A673 (cell line): ENCODE measurements at regions not wholly inside any gene's neighbourhood (a gene's known extent, or its start where the extent isn't known, plus 50 kb on each side); places are given as distances from the start of the nearest gene placed in this dataset.

ENCODE experiments used
- BruUV-seq: library from RNA; stranded (reverse); fragments of 400-500 nt; replicated peaks from 2 replicates; lab custom pipeline; 2021; lab: Mats Ljungman, UMichigan
- CTCF ChIA-PET: fragments of 300-600 bp; sonication (Branson Sonifier 250); formaldehyde crosslinking; loops from one replicate; lab custom pipeline; 2022; ENCODE audit warnings: antibody characterized with exemption; lab: Charles Lee
- POLR2A ChIA-PET: fragments of 300-600 bp; sonication (Branson Sonifier 250); formaldehyde crosslinking; loops from one replicate; lab custom pipeline; 2022; ENCODE audit warnings: antibody characterized with exemption; ENCODE audit not compliant: low non-redundant PET; lab: Charles Lee
- DNase-seq: peaks from one replicate; pipeline ENCODE4 v3.0.0-alpha.2; 2015; ENCODE audit warnings: low spot score
- H3K27ac ChIP-seq: fragments of 200-600 bp; sonication (generic); 2 replicates; pipeline ENCODE4 v1.5.1; 2016; ENCODE audit warnings: mixed run types, low read depth, mild to moderate bottlenecking, mixed read lengths, antibody characterized with exemption, low read length; ENCODE audit not compliant: poor library complexity, severe bottlenecking
- H3K27me3 ChIP-seq: fragments of 200-600 bp; sonication (generic); replicated peaks from 2 replicates; pipeline ENCODE4 v1.6.1; 2017; ENCODE audit warnings: mixed run types, low read depth, mild to moderate bottlenecking, mixed read lengths, antibody characterized with exemption, low read length; ENCODE audit not compliant: insufficient read depth, poor library complexity
- H3K36me3 ChIP-seq: fragments of 200-600 bp; sonication (generic); 2 replicates; pipeline ENCODE4 v1.6.1; 2016; ENCODE audit warnings: mixed run types, mild to moderate bottlenecking, mixed read lengths, antibody characterized with exemption, low read length; ENCODE audit not compliant: insufficient read depth, poor library complexity, severe bottlenecking
- H3K4me1 ChIP-seq: fragments of 200-600 bp; sonication (generic); 2 replicates; pipeline ENCODE4 v1.6.1; 2017; ENCODE audit warnings: mixed run types, mild to moderate bottlenecking, mixed read lengths, antibody characterized with exemption, low read length; ENCODE audit not compliant: insufficient read depth, poor library complexity, severe bottlenecking
- H3K4me3 ChIP-seq: fragments of 200-600 bp; sonication (generic); 2 replicates; pipeline ENCODE4 v1.5.1; 2016; ENCODE audit warnings: low read depth, mixed run types, mild to moderate bottlenecking, mixed read lengths, low read length; ENCODE audit not compliant: poor library complexity, severe bottlenecking
- H3K9me3 ChIP-seq: fragments of 200-600 bp; sonication (generic); 2 replicates; pipeline ENCODE4 v1.6.1; 2016; ENCODE audit warnings: mixed run types, low read depth, mild to moderate bottlenecking, mixed read lengths, antibody characterized with exemption, low read length; ENCODE audit not compliant: poor library complexity, severe bottlenecking
- EZH2 ChIP-seq: fragments of 200-600 bp; sonication (generic); IDR thresholded peaks from 2 replicates; pipeline ENCODE4 v1.6.1; 2017; ENCODE audit warnings: borderline replicate concordance, low read depth, mild to moderate bottlenecking, mixed read lengths, antibody characterized with exemption, low read length; ENCODE audit not compliant: poor library complexity, severe bottlenecking
- intact Hi-C: fragments of 100-400 bp; cut with micrococcal nuclease; formaldehyde crosslinking; loops from one replicate; pipeline ENCODE4 v1.10.0; 2022; ENCODE audit not compliant: unreplicated experiment
- TF ChIP-seq, protein P1 (sequence below): fragments of 300-800, 200-600 bp; sonication (generic); conservative IDR thresholded peaks from 2 replicates; pipeline ENCODE4 v1.5.1; 2017; ENCODE audit warnings: low read depth, mild to moderate bottlenecking, antibody characterized with exemption, low read length, moderate library complexity, mixed read lengths

DNA sequence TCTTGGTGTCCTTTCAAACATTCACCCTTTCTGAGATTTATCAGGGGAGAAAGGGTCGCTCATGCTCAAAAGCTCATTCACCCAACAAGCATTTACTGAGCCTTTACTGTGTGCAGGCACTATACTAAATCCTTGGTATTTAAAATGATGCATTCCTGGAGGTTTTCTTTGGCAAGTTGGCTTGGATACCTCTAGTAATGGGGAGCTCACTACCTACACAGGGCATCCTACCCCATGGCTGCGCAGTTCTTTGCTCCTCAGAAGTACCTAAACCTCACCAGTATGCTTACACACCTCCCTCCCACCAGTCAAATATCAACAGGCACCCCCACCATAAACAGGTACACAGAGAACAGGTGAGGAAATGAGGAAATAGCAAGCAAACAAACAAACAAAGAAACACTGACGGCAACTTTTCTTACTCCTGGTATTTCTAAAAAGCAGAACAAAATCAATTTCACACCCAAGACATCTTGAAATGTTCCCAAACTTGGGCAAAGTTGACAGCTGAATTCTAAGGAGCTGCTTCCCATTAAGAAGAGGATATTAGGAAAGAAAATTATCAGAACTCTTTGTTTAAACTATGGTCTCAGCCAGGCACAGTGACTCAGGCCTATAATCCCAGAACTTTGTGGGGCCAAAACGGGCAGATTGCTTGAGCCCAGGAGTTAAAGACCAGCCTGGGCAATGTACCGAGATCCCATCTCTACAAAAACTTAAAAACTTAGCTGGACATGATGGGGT is 104.8 kb downstream of the PSMG1 start:
- Histone ChIP-seq H3K36me3 (no peaks in the 10 kb centered on the region), H3K4me3 (no peak overlapping the region), H3K27ac (no peak overlapping the region), H3K9me3 (no peaks in the 10 kb centered on the region), H3K4me1 (no peaks in the 10 kb centered on the region), H3K27me3 (peaks cover 16% of the 10 kb centered on the region)
- POLR2A ChIA-PET, result no interaction called here
- TF ChIP-seq, protein P1, sequence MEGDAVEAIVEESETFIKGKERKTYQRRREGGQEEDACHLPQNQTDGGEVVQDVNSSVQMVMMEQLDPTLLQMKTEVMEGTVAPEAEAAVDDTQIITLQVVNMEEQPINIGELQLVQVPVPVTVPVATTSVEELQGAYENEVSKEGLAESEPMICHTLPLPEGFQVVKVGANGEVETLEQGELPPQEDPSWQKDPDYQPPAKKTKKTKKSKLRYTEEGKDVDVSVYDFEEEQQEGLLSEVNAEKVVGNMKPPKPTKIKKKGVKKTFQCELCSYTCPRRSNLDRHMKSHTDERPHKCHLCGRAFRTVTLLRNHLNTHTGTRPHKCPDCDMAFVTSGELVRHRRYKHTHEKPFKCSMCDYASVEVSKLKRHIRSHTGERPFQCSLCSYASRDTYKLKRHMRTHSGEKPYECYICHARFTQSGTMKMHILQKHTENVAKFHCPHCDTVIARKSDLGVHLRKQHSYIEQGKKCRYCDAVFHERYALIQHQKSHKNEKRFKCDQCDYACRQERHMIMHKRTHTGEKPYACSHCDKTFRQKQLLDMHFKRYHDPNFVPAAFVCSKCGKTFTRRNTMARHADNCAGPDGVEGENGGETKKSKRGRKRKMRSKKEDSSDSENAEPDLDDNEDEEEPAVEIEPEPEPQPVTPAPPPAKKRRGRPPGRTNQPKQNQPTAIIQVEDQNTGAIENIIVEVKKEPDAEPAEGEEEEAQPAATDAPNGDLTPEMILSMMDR, result no peak
- TF ChIP-seq EZH2, result no peak
- DNase-seq, result no peak
- CTCF ChIA-PET, result no interaction called here
- BruUV-seq, result no TSS peak
- intact Hi-C loops, result no loop called here

DNA sequence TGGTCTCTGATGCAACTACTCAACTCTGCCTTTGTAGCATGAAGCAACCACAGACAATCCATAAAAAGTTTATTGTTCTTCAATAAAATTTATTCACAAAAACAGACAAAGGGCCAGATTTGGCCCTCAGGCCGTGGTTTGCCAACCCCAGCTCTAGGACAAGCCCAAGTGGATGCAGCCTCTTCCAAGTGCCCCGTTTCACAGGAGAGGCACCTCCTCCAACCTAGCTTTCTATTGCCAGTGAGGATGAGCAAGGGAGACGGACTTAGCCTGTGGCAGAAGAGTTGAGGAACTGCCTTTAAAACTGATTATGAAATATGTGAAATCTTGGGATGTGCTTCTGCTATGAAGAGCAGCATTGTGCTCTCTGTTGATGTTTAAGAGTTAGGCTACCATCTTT is 105.4 kb downstream of the PSMG1 start:
- no peaks in the 10 kb centered on the region for H3K36me3 ChIP-seq
- H3K27ac ChIP-seq, result no peak overlapping the region
- no peaks in the 10 kb centered on the region for H3K9me3 ChIP-seq
- TF ChIP-seq, protein P1, result no peak
- TF ChIP-seq EZH2, result no peak
- ChIA-PET CTCF (no interaction called here), POLR2A (no interaction called here)
- no peak overlapping the region for H3K4me3 ChIP-seq
- H3K27me3 ChIP-seq, result peaks cover 16% of the 10 kb centered on the region
- no peak for DNase-seq
- BruUV-seq, result no TSS peak
- H3K4me1 ChIP-seq, result no peaks in the 10 kb centered on the region
- intact Hi-C loops, result no loop called here

DNA sequence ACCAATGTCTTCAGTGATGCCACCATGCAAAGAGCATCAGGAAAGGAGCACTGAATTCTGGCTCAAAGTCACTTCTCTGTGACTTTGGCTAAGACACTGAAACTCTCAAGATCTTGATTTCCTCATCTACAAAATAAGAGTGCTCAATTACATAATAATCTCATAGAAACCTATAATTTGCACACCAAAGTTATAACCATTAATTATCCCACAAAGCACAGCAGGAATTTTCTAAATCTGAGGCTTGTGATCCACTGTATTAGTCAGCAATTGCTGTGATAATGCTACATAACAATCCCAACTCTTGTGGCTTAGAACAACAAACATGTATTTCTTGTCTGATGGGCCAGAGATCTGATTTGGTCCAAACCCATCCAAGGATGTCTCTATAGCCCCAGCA is 108.7 kb downstream of the PSMG1 start:
- CTCF ChIA-PET, result no interaction called here
- Histone ChIP-seq H3K27me3 (no peaks in the 10 kb centered on the region), H3K36me3 (no peaks in the 10 kb centered on the region), H3K9me3 (no peaks in the 10 kb centered on the region), H3K27ac (no peak overlapping the region), H3K4me3 (no peak overlapping the region), H3K4me1 (no peaks in the 10 kb centered on the region)
- DNase-seq, result no peak
- intact Hi-C loops, result no loop called here
- BruUV-seq, result no TSS peak
- TF ChIP-seq EZH2, result no peak
- TF ChIP-seq, protein P1, result no peak
- POLR2A ChIA-PET, result no interaction called here
